Gastrocnemius medialis (tissue), 4 donors: ENCODE measurements at regions not wholly inside any gene's neighbourhood (a gene's known extent, or its start where the extent isn't known, plus 50 kb on each side); places are given as distances from the start of the nearest gene placed in this dataset.

Experiments used
- ATAC-seq, 2 donors: fragments of 150-250 bp; one replicate each; pipeline ENCODE4 v1.9.1; 2016
- DNase-seq, 2 donors: peaks; one replicate each; pipeline ENCODE4 v3.0.0-alpha.2; 2019
- H3K27ac ChIP-seq, 4 donors: fragments of 200-600 bp; sonication (generic); 1 replicate in 1 of 4; 2 replicates in 3 of 4; pipeline ENCODE4 v1.5.1; 2016 to 2018; ENCODE audit warnings: mild to moderate bottlenecking in 2 of 4, moderate library complexity in 1 of 4
- H3K27me3 ChIP-seq, 3 donors: fragments of 200-600 bp; sonication (generic) in 2 of 3; 1 replicate in 1 of 3; 2 replicates in 2 of 3; pipeline versions ENCODE4 v1.5.1 to v1.6.0; 2016 to 2019; ENCODE audit warnings: mild to moderate bottlenecking in 1 of 3, moderate library complexity in 1 of 3
- H3K36me3 ChIP-seq, 2 donors: fragments of 200-600 bp; sonication (generic) in 1 of 2; one replicate each; pipeline ENCODE4 v1.5.1; 2017 to 2018
- H3K4me1 ChIP-seq, 2 donors: fragments of 200-600 bp; sonication (generic) in 1 of 2; one replicate each; pipeline ENCODE4 v1.5.1; 2016 to 2017; ENCODE audit warnings: mild to moderate bottlenecking in 2 of 2
- H3K4me3 ChIP-seq, 4 donors: fragments of 200-600 bp; sonication (generic) in 3 of 4; 1 replicate in 1 of 4; 2 replicates in 3 of 4; pipeline ENCODE4 v1.5.1; 2016 to 2019; ENCODE audit warnings: mild to moderate bottlenecking in 2 of 4
- H3K9me3 ChIP-seq, 3 donors: fragments of 200-600 bp; sonication (generic) in 2 of 3; 1 replicate in 1 of 3; 2 replicates in 2 of 3; pipeline ENCODE4 v1.5.1; 2016 to 2019
- POLR2A ChIP-seq, 2 donors: fragments of 450-650 bp; IDR thresholded peaks; one replicate each; pipeline ENCODE4 v1.6.1; 2017; ENCODE audit warnings: antibody characterized with exemption in 2 of 2, mild to moderate bottlenecking in 2 of 2, moderate library complexity in 2 of 2
- in situ Hi-C, 4 donors: fragments of 200-750 bp; cut with MboI; loops; one replicate each; pipeline versions ENCODE4 v1.15.0 to v1.8.0; 2017; ENCODE audit warnings: low sequenced_read_pairs in 4 of 4
- intact Hi-C: fragments of 100-400 bp; cut with DNase I; formaldehyde crosslinking; loops from one replicate; pipeline ENCODE4 v1.15.1; 2023; ENCODE audit warnings: low total_unique reads
- TF ChIP-seq, protein P1 (sequence below), 5 experiments: fragments of 450-650 bp in 3 of 5; fragments of 200-600 bp in 2 of 5; sonication (generic) in 2 of 5; IDR thresholded peaks in 4 of 5; conservative IDR thresholded peaks in 1 of 5; 1 replicate in 4 of 5; 2 replicates in 1 of 5; pipeline ENCODE4 v1.5.1; 2016 to 2019; ENCODE audit warnings: antibody characterized with exemption in 5 of 5, mild to moderate bottlenecking in 3 of 5, moderate library complexity in 3 of 5

DNA sequence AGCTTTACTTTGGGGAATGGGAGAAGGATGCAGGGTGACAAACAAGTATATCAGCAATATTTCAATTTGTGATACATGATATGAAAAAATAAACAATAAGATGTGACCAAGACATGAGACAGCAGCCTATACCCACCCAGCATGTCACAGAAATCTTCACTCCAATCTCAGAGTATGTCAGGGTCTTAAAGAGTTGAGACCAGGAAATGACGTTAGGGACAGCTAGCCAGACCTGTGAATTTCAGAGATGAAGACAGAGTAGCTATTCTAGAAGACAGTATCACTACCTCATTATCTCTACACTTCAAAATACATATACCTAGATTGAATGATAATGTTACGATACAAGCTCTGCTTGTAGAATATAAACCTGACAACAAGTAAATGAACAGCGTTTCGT, 282.8 kb downstream of the ZEB2 start:
- ATAC-seq (no peak), DNase-seq (no peak)
- Histone ChIP-seq H3K4me1 (peaks cover 6 to 7% of the 10 kb centered on the region in 2 donors), H3K9me3 (no peaks in the 10 kb centered on the region), H3K4me3 (no peak overlapping the region), H3K27me3 (no peaks in the 10 kb centered on the region), H3K36me3 (no peaks in the 10 kb centered on the region), H3K27ac (no peak overlapping the region)
- in situ Hi-C loops: no loop called here
- TF ChIP-seq, protein P1, sequence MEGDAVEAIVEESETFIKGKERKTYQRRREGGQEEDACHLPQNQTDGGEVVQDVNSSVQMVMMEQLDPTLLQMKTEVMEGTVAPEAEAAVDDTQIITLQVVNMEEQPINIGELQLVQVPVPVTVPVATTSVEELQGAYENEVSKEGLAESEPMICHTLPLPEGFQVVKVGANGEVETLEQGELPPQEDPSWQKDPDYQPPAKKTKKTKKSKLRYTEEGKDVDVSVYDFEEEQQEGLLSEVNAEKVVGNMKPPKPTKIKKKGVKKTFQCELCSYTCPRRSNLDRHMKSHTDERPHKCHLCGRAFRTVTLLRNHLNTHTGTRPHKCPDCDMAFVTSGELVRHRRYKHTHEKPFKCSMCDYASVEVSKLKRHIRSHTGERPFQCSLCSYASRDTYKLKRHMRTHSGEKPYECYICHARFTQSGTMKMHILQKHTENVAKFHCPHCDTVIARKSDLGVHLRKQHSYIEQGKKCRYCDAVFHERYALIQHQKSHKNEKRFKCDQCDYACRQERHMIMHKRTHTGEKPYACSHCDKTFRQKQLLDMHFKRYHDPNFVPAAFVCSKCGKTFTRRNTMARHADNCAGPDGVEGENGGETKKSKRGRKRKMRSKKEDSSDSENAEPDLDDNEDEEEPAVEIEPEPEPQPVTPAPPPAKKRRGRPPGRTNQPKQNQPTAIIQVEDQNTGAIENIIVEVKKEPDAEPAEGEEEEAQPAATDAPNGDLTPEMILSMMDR (IDR thresholded peaks at IDR 0.05 in 4 of 5, conservative IDR thresholded peaks at IDR 0.05 in 1 of 5): no peak
- no peak for TF ChIP-seq POLR2A (IDR thresholded peaks at IDR 0.05)
- intact Hi-C loops: no loop called here

DNA sequence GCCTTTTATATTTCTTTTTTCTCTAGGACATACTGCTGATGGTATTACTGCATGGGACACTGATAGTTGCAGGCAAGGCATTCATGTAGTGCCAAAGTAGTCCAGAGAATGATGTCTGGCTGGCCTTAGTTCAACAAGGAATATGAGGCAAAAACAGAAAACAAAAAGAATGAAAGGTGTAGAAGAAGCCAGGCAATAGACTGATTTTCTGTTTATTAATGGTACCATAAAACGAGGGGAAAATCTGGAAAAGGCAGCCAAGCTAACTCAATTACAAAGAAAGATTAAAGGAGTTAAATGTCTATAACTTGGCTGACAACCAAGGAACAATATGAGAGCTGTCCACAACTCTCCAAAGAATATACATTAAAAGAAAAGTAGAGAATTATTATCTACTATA, 284.9 kb downstream of the ZEB2 start:
- TF ChIP-seq, protein P1 (IDR thresholded peaks at IDR 0.05 in 4 of 5, conservative IDR thresholded peaks at IDR 0.05 in 1 of 5): no peak
- TF ChIP-seq POLR2A (IDR thresholded peaks at IDR 0.05): no peak
- no peak for ATAC-seq
- Histone ChIP-seq H3K4me1 (no peaks in the 10 kb centered on the region), H3K27ac (no peak overlapping the region), H3K27me3 (no peaks in the 10 kb centered on the region), H3K36me3 (no peaks in the 10 kb centered on the region), H3K4me3 (no peak overlapping the region), H3K9me3 (no peaks in the 10 kb centered on the region)
- intact Hi-C loops (no loop called here), in situ Hi-C loops (no loop called here)
- DNase-seq: no peak

DNA sequence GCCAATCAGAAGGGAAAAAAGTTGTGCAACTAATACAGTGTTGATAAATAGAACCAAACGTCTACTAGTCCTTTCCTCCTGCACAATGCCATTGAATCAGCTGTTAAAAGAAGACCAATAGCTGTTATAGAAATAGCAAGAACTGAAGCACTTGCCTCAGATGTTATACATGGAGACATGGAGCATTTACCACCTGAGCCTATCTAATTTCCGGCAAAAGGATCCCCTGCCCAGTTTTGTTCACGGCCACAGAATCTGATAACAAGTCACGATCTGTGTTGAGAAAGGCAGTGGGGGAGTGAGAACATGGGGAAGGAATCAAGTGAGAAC, 285.4 kb downstream of the ZEB2 start:
- ATAC-seq (no peak), DNase-seq (no peak)
- Histone ChIP-seq H3K4me3 (no peak overlapping the region), H3K27me3 (no peaks in the 10 kb centered on the region), H3K36me3 (no peaks in the 10 kb centered on the region), H3K4me1 (no peaks in the 10 kb centered on the region), H3K27ac (no peak overlapping the region), H3K9me3 (no peaks in the 10 kb centered on the region)
- in situ Hi-C loops: no loop called here
- intact Hi-C loops: no loop called here
- TF ChIP-seq POLR2A (IDR thresholded peaks at IDR 0.05): no peak
- TF ChIP-seq, protein P1 (IDR thresholded peaks at IDR 0.05 in 4 of 5, conservative IDR thresholded peaks at IDR 0.05 in 1 of 5): no peak

DNA sequence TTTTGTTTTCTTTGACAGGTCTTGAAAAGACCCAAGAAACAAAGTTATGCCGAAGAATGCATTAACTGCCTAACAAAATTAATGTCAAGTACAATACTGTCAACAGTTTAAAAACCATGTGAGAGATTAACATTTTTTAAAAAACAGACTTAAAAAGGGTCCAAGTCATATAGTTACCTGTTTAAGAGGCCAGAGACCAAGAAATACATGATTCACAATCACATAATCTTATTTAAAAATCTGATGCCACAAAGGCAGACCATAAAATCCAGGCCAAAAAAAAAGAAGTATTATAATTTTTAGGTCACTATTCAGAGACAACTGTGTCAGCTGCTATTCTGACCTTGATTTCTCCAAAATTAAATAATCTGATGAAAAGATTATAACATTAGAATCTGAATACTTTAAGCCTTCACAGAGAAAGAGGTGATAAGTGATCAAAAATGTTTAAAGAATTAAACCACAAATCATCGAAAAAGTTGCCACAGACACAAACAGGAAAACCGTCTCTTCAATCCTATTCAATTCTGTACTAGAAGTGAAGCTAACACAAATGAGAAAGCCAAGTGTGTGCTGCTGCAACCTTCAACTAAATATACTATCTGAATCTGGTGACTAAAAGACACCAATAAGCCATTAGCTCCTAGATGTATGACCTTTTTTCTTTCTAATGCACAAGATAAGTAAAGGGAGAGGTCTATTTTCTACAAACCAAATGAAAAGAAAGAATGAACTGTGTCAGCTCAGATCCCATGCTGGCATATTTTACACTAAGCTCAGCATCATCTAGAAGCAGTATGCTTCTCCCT, 286.0 kb downstream of the ZEB2 start:
- Histone ChIP-seq H3K4me1 (no peaks in the 10 kb centered on the region), H3K4me3 (no peak overlapping the region), H3K27ac (no peak overlapping the region), H3K36me3 (no peaks in the 10 kb centered on the region), H3K9me3 (no peaks in the 10 kb centered on the region), H3K27me3 (no peaks in the 10 kb centered on the region)
- in situ Hi-C loops (no loop called here), intact Hi-C loops (no loop called here)
- TF ChIP-seq, protein P1 (IDR thresholded peaks at IDR 0.05 in 4 of 5, conservative IDR thresholded peaks at IDR 0.05 in 1 of 5): no peak
- TF ChIP-seq POLR2A (IDR thresholded peaks at IDR 0.05): no peak
- ATAC-seq (no peak), DNase-seq (no peak)

- in situ Hi-C loops (no loop called here), intact Hi-C loops (no loop called here)
- H3K27ac ChIP-seq: no peak overlapping the region
- no peak overlapping the region for H3K4me3 ChIP-seq
- no peaks in the 10 kb centered on the region for H3K36me3 ChIP-seq
- TF ChIP-seq, protein P1 (IDR thresholded peaks at IDR 0.05 in 4 of 5, conservative IDR thresholded peaks at IDR 0.05 in 1 of 5): no peak
- no peak for TF ChIP-seq POLR2A (IDR thresholded peaks at IDR 0.05)
- DNase-seq: no peak
- H3K9me3 ChIP-seq: no peaks in the 10 kb centered on the region
- H3K4me1 ChIP-seq: no peaks in the 10 kb centered on the region
- ATAC-seq: no peak
- no peaks in the 10 kb centered on the region for H3K27me3 ChIP-seq
These were observed 286.6 kb downstream of the ZEB2 start for GRCh38 chr2:144233317-144233716.
